HG02678 (cell line): ENCODE measurements at regions not wholly inside any gene's neighbourhood (a gene's known extent, or its start where the extent isn't known, plus 50 kb on each side); places are given as distances from the start of the nearest gene placed in this dataset.

Experiments
- ATAC-seq: cut with Tn5 transposase; IDR thresholded peaks from one replicate; pipeline ENCODE4 v1.9.1; 2021; ENCODE audit warnings: mild to moderate bottlenecking, moderate library complexity; ENCODE audit not compliant: unreplicated experiment

GRCh38 chr2:160630801-160631590 lies 137.4 kb upstream of the RBMS1 start:
- ATAC-seq: no peak

DNA sequence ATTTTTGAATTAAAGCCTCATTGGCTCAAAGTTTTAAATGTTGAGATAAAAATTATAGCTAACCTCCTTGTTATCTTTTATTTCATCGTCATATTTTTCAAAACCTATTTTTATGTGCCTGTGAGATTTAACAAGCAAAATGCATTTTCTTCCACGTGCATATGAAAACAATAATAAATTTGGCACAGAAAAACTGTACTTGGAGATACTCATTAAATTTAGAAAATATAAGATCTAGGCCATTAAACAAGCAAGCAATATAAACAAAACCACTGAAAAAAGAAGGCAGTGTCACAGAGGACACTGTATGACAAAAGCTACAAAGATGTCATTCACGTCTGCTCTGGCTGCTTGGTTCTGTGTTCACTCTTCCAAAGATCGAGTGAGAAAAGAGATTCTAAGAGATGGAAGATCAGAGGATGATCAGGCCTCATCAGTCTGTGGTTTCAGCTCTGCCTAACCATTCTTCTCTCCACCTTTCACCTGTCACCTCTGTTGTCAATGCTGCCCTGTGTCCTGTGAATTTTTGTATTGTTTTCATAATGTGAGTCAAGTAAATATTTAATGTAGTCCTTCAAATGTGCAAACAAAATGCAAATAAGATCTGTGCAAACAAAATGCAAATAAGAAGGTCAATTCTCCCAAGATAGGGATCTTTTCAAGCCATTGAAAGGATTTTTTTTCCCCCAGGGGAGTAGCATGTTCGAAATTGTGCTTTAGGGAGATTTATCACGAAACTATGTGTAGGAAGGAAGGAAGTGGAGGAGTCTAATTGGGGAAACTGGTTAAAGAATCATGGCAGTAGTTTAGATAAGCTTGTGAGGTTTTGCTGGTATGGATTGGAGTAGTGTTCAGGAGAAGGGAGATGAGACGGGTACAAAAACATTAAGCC lies 138.7 kb upstream of the RBMS1 start:
- ATAC-seq: no peak

DNA sequence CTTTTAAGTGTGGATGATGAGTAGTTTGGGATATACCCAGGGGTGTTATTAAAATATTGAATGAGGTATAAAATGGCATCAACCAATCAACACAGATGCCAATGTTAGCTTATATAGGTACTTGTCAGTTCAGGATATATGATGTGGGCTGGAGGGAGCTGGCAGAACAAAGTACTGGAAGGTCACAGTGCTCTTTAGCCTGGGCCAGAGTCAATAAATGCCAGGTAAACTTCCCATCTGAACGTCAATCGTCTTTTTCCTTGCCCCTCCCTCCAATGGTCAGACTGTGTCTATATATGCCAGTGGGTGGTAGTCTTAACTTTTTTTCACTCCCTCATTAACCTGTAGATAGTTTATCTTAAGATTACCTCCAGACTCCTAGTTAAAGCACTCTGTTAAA lies 140.8 kb upstream of the RBMS1 start:
- no peak for ATAC-seq

DNA sequence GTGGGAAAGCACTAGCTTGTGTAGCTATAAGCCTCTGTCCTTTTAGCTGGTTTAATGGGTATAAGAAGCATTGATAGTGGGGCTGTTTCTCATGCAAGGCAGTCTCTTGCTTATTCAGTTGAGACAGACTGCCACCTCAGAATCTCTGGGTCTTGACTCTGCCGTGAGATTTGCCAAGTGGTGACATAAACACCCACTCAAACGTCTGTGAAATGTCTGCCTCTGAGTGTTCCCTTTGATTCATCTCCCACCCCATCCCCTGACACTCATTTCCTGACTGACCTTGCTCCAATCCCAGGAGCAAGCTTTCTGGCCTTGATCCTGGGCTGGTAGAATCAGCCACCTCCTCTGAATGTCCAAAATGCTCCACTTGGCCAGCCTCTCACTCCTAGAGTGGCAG lies 141.9 kb upstream of the RBMS1 start:
- no peak for ATAC-seq

GRCh38 chr2:160639472-160639871 lies 145.9 kb upstream of the RBMS1 start:
- no peak for ATAC-seq

GRCh38 chr2:160646684-160647444 lies 153.3 kb upstream of the RBMS1 start:
- no peak for ATAC-seq

DNA sequence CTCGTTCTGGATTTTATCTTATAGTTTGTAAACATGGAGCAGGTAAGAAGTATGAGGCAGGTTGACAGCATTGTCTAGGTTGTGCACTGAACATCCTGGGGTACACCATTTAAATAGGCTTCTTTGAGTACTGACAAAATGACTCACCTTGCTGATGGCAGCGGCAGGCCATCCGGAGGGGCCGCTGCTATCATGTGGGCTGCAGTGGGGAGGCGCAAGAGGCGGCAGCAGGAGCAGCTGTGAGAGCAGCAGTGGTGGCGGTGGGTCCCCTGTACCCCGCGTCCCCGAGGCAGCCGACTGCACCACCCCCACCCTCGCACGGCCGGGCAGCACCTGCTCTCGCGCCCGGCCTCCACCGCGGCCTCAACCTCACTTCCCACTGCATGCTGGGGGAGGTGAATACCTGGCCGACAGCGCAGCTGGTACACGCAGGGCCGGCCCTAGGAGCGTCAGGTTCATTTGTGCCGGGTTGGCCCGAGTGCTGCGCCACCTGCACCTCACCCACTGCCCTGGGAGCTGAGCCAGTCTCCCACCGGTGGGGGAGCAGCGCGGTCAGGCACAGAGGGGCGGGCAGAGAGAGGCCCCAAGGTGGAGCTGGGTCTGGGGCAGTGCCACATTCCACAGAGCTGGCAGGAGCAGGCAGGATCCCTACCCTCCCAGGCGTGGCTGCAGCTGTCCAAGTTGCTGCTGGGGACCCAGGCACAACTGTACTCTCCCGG lies 154.5 kb upstream of the RBMS1 start:
- ATAC-seq: no peak

- no peak for ATAC-seq
Measured at GRCh38 chr2:160649698-160650097, 156.1 kb upstream of the RBMS1 start.

GRCh38 chr2:160650196-160651118 lies 156.8 kb upstream of the RBMS1 start:
- no peak for ATAC-seq

DNA sequence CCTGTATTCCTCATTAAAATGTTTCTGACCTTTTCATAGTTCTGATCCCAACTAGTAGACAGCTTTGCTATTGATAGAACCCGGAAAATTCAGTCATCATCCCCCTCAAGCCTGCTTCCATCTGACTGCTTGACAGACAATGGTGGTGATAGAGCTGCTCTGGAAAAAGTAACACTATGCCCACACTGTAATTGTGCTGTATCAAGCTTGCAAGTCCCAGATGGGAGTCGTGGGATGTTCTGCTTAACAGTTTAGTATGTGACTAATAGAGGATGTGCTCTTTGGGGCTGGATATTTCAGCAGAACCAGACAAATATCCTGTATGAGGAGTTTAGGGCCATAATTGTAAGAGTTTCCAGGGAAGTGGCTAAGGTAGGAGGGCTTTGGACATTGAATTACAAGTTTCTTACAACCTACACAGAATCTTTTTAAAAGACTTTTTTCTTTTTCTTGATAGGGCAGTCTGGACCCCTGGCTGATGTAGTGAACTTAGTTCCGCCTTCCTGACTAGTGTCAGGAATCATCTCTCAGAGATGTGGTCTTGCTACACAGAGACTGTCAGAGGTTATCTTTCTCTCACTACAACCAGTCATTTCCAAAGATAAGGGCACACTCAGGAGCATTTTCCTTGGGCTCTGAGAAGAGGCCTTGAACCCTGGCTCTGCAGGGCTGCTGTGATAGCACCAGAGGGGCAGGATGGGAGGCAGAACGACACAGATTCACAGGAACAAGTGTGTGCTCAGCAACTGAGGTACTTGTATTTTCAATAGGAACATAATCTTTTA lies 158.0 kb upstream of the RBMS1 start:
- ATAC-seq: no peak

- no peak for ATAC-seq
Measured at GRCh38 chr2:160652236-160652635, 158.6 kb upstream of the RBMS1 start.

DNA sequence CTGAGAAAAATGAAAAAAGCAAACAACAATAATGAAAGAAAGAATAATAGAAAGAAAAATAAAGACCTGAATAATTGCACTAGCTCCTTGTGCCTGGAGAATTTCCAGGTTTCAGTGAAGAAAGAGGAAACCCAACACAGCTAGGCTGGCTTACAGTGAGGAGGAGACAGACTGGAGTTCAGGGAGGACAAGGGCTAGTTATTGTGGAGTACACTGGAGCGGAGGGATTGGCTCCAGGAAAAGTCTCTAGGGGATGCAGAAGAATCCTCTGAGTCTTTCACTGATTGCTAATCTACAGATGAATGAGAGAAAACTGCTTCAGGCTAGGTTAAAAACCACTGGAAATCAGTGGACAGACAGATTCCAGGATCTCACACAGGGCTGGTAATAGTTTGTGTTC lies 163.6 kb upstream of the RBMS1 start:
- no peak for ATAC-seq

DNA sequence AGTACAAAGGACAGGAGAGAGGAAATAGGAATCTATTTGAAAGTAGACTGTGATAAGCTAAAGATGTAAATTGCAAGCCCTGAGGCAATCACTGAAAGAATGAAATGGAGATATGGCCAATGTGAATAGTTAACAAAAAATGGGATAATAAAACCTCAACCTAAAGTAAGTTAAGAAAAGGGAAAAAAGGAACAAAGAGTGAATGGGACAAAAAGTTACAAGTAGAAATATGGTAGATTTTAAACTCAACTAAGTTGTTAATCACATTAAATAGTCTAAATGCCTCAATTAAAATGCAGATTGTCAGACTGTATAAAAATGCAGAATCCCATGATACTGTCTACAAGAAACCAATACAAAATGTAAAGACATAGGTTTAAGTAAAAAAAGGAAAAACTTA lies 165.2 kb upstream of the RBMS1 start:
- ATAC-seq: no peak

DNA sequence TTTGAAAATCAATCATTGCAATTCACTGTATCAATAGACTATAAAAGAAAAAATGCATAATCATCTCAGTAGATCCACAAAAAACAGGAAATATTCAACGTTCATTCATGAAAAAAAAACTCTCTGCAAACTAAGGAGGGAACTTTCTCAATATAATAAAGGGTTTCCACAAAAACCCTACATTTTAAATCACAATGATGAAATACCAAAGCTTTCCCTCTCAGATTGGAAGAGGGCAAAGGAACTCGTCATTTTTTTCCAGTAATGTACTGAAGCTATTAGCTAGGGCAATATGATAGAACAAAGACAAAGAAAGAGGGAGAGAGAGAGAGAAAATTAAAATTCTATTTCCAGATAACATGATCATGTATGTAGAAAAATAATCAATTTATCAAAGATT lies 167.1 kb upstream of the RBMS1 start:
- no peak for ATAC-seq

DNA sequence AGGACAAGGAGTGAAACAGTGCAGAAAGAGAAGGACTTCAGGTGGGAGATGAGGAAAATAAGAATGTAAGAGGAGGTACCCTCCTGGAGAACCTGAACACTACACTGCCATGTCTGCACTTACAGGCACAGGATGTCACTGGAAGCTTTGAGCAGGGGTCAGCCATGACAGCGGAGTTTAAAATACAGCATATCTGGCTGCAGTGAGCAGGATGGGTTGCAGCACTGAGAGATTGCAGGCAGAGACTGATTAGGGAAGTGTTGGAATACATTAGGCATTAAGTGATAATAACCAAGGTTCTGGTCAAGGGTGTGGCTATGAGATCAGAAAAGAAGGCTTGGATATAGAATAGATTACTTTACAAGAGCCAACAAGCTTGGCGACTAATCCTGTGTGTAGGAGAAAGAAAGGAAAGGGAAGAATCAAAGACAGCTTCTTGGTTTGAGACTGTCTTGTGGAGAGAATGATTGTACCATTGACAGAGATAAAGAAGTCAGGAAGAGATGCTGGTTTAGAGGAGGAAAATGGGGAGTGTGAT lies 171.1 kb upstream of the RBMS1 start:
- ATAC-seq: no peak

DNA sequence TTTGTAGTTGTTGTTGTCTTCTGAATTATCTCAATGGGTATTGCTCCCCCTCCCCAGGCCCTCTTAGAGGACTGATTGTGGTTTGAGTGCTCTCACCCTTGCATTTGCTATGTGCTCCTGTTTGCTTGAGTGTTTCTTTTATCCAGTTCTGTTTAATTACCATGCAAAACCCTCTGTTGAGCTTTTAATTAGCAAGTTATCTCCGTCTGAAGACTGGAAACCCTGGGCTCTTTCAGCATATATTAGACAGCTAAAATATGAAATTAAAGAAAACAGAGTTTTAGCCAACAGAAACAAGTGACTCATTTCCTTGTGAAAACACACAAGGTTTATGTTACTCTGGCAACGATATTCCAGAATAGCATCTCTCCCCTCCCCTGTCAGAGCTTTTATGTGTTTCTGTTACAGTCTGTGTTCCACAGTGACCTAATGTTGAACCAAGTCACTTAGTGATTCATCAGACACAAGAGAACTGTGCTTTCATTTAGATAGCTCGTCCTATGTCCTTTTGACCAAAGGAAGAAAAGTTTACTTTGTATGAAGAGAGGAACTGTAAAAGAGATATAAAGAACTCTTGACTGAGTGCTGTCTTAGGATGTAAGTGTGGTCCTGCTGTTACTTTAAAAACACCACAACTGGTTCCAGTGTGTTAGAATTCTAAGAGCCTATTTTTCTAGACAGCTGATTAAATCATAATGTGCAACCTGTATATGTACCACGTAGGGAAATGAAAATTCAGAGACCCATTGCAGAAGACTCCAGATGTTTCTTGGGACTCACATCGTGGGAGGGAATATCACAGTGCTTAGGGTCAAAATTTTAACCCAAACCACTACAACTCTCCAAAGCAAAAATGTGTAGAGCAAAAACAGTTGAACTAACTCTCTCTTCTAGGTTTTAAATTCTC lies 172.8 kb upstream of the RBMS1 start:
- ATAC-seq: no peak

DNA sequence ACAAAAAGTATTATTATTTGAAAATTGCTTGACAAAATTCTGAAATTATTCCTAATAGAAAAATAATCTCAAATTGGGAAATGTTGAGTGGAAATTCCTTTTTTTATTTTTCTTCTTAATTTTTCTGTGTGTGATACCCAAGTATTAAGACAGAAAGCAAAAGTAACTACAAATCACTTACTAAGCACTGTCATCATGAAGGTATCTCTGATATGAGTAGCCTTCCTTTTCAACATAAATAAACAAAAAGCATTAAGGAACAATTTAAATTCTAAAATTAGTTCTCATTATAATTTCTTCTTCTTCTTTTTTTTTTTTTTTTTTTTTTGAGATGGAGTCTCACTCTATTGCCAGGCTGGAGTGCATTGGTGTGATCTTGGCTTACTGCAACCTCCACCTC lies 174.2 kb upstream of the RBMS1 start:
- no peak for ATAC-seq

DNA sequence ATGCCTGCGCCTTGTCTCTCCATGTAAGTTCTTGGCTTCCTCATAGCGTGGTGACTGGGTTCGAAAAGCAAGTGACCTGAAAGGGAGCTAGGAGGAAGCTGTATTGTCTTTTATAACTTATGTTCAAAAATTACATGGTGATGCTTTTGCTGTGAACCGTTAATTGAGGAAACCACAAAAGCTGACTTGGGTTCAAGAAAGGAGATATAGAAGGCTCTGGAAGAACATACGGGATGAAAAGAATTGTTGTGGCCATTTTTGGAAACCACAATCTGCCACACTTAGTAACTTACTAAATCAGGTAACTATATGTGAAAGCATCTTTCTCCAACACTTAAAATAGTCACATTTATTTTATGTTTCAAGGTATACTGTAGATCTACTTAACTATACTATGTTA lies 177.0 kb upstream of the RBMS1 start:
- ATAC-seq: no peak
